GM12873 (cell line): ENCODE measurements at regions not wholly inside any gene's neighbourhood (a gene's known extent, or its start where the extent isn't known, plus 50 kb on each side); places are given as distances from the start of the nearest gene placed in this dataset.

ENCODE experiments used
- CTCF ChIP-seq: IDR thresholded peaks from 2 replicates; pipeline ENCODE4 v1.5.1; 2012; ENCODE audit warnings: low read depth, mild to moderate bottlenecking, moderate library complexity, low read length, control low read depth; ENCODE audit not compliant: insufficient read depth; ENCODE audit errors: missing control alignments

GRCh38 chr2:19569300-19569791, 210.9 kb upstream of the OSR1 start:
- TF ChIP-seq CTCF: no peak

- no peak for TF ChIP-seq CTCF
These were observed 210.4 kb upstream of the OSR1 start for GRCh38 chr2:19568809-19569208.

GRCh38 chr2:19560785-19561184, 202.4 kb upstream of the OSR1 start:
- TF ChIP-seq CTCF: no peak

- TF ChIP-seq CTCF: no peak
These were observed 201.3 kb upstream of the OSR1 start for GRCh38 chr2:19559596-19560240.

DNA sequence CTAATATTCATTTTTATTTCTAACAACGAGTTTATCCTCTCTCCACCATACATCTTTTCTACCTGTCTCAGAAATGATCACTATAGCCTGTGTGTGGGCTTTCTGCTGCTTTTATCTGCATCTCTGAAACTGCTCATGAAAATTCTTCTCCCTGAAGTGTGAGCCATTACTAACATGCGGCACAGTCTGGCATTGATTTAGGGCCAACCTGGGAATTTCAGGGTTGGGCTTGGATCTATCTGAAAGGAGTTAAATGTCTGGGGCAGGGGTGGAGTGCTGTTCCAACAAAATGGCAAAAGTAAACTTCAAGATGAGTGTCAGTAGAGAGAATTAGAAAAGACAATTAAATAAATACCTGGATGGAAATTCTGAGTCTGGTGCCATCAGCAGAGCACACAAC, 198.2 kb upstream of the OSR1 start:
- TF ChIP-seq CTCF: no peak

GRCh38 chr2:19554520-19554919, 196.1 kb upstream of the OSR1 start:
- no peak for TF ChIP-seq CTCF

DNA sequence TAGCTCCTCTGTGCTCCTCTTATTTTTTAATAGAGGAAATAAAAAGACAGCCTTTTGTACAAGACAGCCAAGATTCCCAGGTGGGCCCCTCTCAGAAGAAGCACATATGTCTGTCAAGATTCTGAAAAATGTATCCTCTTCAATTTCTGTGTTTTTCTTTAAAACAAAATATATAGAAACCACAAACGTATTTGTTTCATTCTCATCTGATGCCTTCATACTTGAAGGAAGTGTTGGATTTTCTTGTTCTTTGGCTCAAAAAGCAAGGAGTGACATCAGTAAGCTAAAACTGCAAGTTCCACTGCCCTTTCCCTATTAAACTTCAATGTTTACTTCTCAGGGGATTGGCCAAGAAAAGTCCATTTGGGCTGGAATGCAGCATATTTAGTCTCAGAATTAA, 193.8 kb upstream of the OSR1 start:
- no peak for TF ChIP-seq CTCF
